ENCODE measurements at regions not wholly inside any gene's neighbourhood (a gene's known extent, or its start where the extent isn't known, plus 50 kb on each side); places are given as distances from the start of the nearest gene placed in this dataset.
A peak's percentile ranks its signal among the peaks of the same experiment; 100 is the strongest.

- peak overlapping the region in 1 of 3 experiments; percentile 64 for H3K4me3 Mint-ChIP-seq
- peaks cover 13% of the 10 kb centered on the region for H3K9me3 Mint-ChIP-seq
- TF ChIP-seq, protein P1, sequence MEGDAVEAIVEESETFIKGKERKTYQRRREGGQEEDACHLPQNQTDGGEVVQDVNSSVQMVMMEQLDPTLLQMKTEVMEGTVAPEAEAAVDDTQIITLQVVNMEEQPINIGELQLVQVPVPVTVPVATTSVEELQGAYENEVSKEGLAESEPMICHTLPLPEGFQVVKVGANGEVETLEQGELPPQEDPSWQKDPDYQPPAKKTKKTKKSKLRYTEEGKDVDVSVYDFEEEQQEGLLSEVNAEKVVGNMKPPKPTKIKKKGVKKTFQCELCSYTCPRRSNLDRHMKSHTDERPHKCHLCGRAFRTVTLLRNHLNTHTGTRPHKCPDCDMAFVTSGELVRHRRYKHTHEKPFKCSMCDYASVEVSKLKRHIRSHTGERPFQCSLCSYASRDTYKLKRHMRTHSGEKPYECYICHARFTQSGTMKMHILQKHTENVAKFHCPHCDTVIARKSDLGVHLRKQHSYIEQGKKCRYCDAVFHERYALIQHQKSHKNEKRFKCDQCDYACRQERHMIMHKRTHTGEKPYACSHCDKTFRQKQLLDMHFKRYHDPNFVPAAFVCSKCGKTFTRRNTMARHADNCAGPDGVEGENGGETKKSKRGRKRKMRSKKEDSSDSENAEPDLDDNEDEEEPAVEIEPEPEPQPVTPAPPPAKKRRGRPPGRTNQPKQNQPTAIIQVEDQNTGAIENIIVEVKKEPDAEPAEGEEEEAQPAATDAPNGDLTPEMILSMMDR (IDR thresholded peaks at IDR 0.05; ENCODE audit: unreplicated experiment in 3 of 3) = no peak
- peak overlapping the region; percentile 24 to 79 (median 47) for H3K27ac Mint-ChIP-seq
- H3K4me1 Mint-ChIP-seq = peaks cover 41% of the 10 kb centered on the region
- H3K36me3 Mint-ChIP-seq (ENCODE audit: low read depth) = peaks cover 9% of the 10 kb centered on the region
- no peaks in the 10 kb centered on the region for H3K27me3 Mint-ChIP-seq (ENCODE audit: low read depth)
Observed at GRCh38 chr3:106208251-106208650, 339.4 kb upstream of the CBLB start.

DNA sequence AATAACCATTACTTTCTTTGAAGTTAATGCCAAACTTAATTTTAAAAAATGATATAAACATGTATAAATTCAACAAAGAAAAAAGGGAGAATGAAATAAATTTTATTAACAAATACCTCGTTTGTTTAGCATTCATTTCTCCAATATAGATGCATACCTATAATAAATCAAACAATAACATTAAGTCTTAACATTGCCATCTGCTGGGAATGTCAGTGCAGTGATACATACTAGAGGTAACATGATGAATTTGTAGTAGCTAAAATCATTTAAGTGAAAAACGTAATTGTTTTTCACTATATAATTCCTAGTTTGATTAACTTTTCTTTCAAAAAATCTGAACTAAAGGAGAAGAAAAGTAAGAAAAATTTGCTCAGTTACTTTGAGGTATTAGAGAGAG is 340.2 kb upstream of the CBLB start:
- Mint-ChIP-seq H3K27ac (peak overlapping the region in 1 of 3 experiments; percentile 71), H3K27me3 (ENCODE audit: low read depth) (no peaks in the 10 kb centered on the region), H3K9me3 (peaks cover 9% of the 10 kb centered on the region), H3K36me3 (ENCODE audit: low read depth) (peaks cover 5% of the 10 kb centered on the region), H3K4me3 (no peak overlapping the region), H3K4me1 (peaks cover 41% of the 10 kb centered on the region)
- TF ChIP-seq, protein P1 (IDR thresholded peaks at IDR 0.05; ENCODE audit: unreplicated experiment in 3 of 3) = peak in 1 of 3 experiments; percentile 46

DNA sequence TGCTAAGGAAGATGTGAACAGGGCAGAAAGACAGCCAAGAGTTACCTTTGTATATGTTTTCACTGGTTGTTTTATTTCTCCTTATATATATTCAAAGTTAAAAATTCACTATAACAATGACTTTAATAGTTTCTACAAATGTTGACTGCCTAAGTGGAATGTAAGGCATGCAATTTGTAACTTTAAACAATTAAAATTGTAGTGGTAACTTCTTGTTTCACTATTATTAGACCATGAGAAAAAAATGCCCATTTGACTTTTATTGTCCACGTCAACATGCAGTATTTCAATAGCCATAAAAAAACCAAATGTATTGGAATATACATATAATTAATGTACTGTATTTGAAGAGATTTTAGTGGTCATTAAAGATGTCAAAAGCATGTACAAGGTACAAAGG is 340.7 kb upstream of the CBLB start:
- Mint-ChIP-seq H3K4me1 (peaks cover 41% of the 10 kb centered on the region), H3K27me3 (ENCODE audit: low read depth) (no peaks in the 10 kb centered on the region), H3K9me3 (peaks cover 8% of the 10 kb centered on the region), H3K36me3 (ENCODE audit: low read depth) (peaks cover 2% of the 10 kb centered on the region), H3K4me3 (no peak overlapping the region), H3K27ac (peak overlapping the region in 1 of 3 experiments; percentile 71)
- TF ChIP-seq, protein P1 (IDR thresholded peaks at IDR 0.05; ENCODE audit: unreplicated experiment in 3 of 3) = no peak

DNA sequence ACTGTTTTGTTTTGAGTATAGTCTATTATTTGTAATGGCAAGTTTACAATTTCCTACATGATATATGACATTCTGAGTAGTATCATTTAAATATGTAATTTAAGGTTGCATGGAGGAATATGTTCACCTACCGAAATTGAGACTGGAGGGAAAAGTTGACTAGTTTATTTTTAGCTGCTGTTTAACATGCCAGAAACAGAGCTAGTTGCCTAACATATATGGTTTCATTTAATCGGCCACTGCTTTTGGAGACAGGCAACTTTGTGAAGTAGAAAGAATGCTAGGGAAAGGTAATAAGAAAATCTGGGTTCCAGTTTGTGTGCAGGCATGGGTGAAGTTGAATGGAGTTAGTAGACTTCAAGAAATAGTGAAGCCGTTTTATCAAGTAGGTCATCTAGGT is 342.1 kb upstream of the CBLB start:
- Mint-ChIP-seq H3K4me3 (no peak overlapping the region), H3K36me3 (ENCODE audit: low read depth) (no peaks in the 10 kb centered on the region), H3K27me3 (ENCODE audit: low read depth) (no peaks in the 10 kb centered on the region), H3K4me1 (peaks cover 36% of the 10 kb centered on the region), H3K9me3 (peaks cover 8% of the 10 kb centered on the region), H3K27ac (peak overlapping the region in 1 of 3 experiments; percentile 5)
- TF ChIP-seq, protein P1 (IDR thresholded peaks at IDR 0.05; ENCODE audit: unreplicated experiment in 3 of 3) = no peak

DNA sequence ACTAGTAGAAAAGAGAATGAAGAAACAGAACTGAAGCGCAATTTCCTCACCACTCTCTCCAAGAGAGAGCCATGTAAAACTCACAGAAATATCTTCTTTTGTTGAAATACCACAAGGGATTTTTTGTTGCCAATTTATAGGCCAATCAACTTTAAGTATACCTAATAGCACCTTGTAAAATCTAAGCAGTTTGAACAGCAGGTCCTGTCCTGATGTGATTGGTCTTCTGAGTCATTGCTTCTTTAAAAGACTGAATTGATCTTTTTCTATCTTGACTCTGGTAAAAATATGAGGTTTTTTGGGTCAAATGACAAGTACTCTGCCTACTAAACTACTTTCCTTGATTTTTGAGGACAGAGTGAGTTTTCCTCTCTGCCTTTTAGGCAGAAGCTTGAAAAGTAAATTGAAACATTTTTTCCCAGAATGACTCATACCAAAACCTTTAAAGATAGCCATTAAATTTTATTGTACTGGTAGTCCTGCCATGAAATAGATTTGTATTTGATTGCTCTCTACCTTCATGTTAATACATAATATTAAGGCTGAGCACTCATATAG is 343.9 kb upstream of the CBLB start:
- H3K27ac Mint-ChIP-seq = no peak overlapping the region
- H3K4me1 Mint-ChIP-seq = peaks cover 22% of the 10 kb centered on the region
- peaks cover 14% of the 10 kb centered on the region for H3K9me3 Mint-ChIP-seq
- TF ChIP-seq, protein P1 (IDR thresholded peaks at IDR 0.05; ENCODE audit: unreplicated experiment in 3 of 3) = no peak
- no peaks in the 10 kb centered on the region for H3K36me3 Mint-ChIP-seq (ENCODE audit: low read depth)
- H3K4me3 Mint-ChIP-seq = no peak overlapping the region
- H3K27me3 Mint-ChIP-seq (ENCODE audit: low read depth) = no peaks in the 10 kb centered on the region

DNA sequence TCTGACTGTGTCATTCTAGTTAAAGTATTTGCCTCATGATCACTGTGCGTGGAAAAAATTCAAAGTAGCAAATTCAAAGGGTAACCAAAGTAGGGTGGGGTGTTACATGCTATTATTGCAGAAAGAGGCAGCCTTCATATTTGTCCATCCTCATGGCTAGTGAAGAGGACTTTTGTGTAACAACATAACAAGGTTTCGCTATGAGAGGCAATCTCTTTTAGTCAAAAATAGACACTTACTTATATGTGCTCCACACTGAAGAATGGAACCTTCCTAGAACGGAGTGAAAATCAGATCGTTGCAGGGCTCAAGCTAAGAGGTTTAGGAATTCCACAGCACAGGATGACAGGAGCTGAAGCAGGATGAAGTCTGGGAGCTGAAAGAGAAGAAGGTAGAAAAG is 345.1 kb upstream of the CBLB start:
- Mint-ChIP-seq H3K36me3 (ENCODE audit: low read depth) (no peaks in the 10 kb centered on the region), H3K9me3 (peaks cover 16% of the 10 kb centered on the region), H3K27me3 (ENCODE audit: low read depth) (no peaks in the 10 kb centered on the region), H3K4me3 (no peak overlapping the region), H3K27ac (no peak overlapping the region), H3K4me1 (peaks cover 13% of the 10 kb centered on the region)
- TF ChIP-seq, protein P1 (IDR thresholded peaks at IDR 0.05; ENCODE audit: unreplicated experiment in 3 of 3) = no peak
